SH-SY5Y (cell line): ENCODE measurements at regions not wholly inside any gene's neighbourhood (a gene's known extent, or its start where the extent isn't known, plus 50 kb on each side); places are given as distances from the start of the nearest gene placed in this dataset.

ENCODE experiments used
- GATA2 ChIP-seq: IDR thresholded peaks from 2 replicates; pipeline ENCODE4 v1.6.1; 2011; ENCODE audit warnings: mild to moderate bottlenecking, low read depth, low read length
- GATA3 ChIP-seq: IDR thresholded peaks from 2 replicates; pipeline ENCODE4 v1.6.1; 2011; ENCODE audit warnings: low read depth, mild to moderate bottlenecking, low read length, moderate library complexity

GRCh38 chr5:117461403-117461802, 886.8 kb upstream of the SEMA6A start:
- TF ChIP-seq GATA2, result no peak
- no peak for TF ChIP-seq GATA3

- TF ChIP-seq GATA3 (no peak), GATA2 (no peak)
Observed at GRCh38 chr5:117457656-117458055, 883.0 kb upstream of the SEMA6A start.

GRCh38 chr5:117456866-117457470, 882.3 kb upstream of the SEMA6A start:
- no peak for TF ChIP-seq GATA2

- TF ChIP-seq GATA3 (no peak), GATA2 (no peak)
Observed at GRCh38 chr5:117455236-117456233, 880.9 kb upstream of the SEMA6A start.

GRCh38 chr5:117454716-117455212, 880.1 kb upstream of the SEMA6A start:
- TF ChIP-seq GATA2, result no peak
- TF ChIP-seq GATA3, result no peak

GRCh38 chr5:117436846-117437245, 862.2 kb upstream of the SEMA6A start:
- no peak for TF ChIP-seq GATA2
- no peak for TF ChIP-seq GATA3

- TF ChIP-seq GATA3 (no peak), GATA2 (no peak)
Observed at GRCh38 chr5:117435203-117435602, 860.6 kb upstream of the SEMA6A start.

GRCh38 chr5:117434254-117434653, 859.6 kb upstream of the SEMA6A start:
- TF ChIP-seq GATA3 (no peak), GATA2 (no peak)

- TF ChIP-seq GATA3 (no peak), GATA2 (no peak)
Observed at GRCh38 chr5:117433818-117434217, 859.2 kb upstream of the SEMA6A start.

GRCh38 chr5:117431091-117431490, 856.5 kb upstream of the SEMA6A start:
- no peak for TF ChIP-seq GATA3
- TF ChIP-seq GATA2, result no peak

- TF ChIP-seq GATA3 (no peak), GATA2 (no peak)
Observed at GRCh38 chr5:117425163-117425562, 850.5 kb upstream of the SEMA6A start.

GRCh38 chr5:117424559-117424958, 849.9 kb upstream of the SEMA6A start:
- TF ChIP-seq GATA3 (no peak), GATA2 (no peak)

GRCh38 chr5:117417501-117417900, 842.9 kb upstream of the SEMA6A start:
- no peak for TF ChIP-seq GATA2
- no peak for TF ChIP-seq GATA3

- TF ChIP-seq GATA3 (no peak), GATA2 (no peak)
Observed at GRCh38 chr5:117414926-117415325, 840.3 kb upstream of the SEMA6A start.

GRCh38 chr5:117411701-117412100, 837.1 kb upstream of the SEMA6A start:
- TF ChIP-seq GATA3, result no peak
- no peak for TF ChIP-seq GATA2

- no peak for TF ChIP-seq GATA3
- no peak for TF ChIP-seq GATA2
Observed at GRCh38 chr5:117405197-117405596, 830.6 kb upstream of the SEMA6A start.

- no peak for TF ChIP-seq GATA3
- TF ChIP-seq GATA2, result no peak
Observed at GRCh38 chr5:117394506-117395157, 820.0 kb upstream of the SEMA6A start.
